NCI-H82 treated with DMSO at 0.1 percent for 48 hours (cell line): ENCODE measurements at regions not wholly inside any gene's neighbourhood (a gene's known extent, or its start where the extent isn't known, plus 50 kb on each side); places are given as distances from the start of the nearest gene placed in this dataset.
"Not testable (repeated sequence)": the region's sequence is repeated elsewhere in the genome, so short reads cannot be mapped to it uniquely, and the experiment has no call there.

Source experiments
- DNase-seq: peaks from one replicate; lab custom pipeline; 2025; ENCODE audit not compliant: unreplicated experiment; lab: John Stamatoyannopoulos, UW

DNA sequence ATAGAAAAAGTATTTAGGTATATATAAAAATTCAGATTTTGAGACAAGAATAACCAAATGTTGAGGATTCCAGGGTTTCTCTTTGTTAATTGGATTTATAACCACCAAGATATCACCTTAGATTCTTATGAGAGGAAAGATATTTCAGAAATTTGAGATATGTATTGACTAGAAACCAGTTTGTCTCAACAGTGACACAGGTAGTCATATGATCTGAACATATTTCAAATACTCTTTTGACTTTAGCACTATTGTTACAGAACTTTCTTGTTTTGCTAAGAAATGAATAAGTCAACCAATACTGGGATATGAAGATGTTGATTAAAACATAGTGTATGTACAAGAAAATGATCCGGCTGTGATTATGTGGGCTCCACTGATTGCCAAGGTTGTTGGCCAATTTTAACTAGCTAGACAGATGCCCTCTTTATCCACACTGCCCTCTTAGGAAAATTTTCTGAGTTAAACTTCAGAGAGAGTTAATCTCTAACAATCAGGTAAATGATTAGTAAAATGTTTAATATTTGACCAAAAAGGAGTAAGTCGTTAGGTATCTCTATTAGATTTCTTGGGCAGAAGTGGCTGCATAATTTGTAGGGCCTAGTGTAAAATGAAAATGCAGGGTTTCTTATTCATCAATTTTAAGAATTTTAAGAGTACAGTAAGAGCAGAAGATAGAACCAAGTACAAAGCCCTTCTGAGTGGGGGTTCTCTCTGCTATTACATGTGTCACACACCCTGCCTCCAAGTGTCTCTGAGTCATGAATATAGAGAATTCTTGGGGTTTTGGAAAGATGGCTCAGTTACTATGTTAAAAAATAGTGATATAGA, 376.0 kb downstream of the TFEC start:
- DNase-seq = no peak

DNA sequence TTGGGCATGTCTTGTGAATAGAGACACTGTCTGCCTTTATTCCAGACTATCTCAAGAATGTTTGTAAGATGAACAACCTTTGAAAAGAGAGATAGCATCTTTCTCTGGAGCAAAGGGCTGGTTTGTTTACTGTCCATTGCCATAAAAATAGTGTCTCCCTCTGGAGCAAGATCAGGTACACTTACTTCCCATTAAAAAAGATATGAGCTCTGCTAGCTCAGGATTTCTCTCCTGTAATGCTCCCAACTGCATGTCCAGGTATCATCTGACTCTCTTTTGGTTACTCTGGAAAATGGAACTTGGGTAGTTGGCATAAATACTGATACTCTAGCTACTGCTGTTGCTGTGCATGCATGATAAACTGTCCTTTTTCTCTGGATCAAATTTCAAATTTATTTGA, 381.1 kb downstream of the TFEC start:
- no peak for DNase-seq

DNA sequence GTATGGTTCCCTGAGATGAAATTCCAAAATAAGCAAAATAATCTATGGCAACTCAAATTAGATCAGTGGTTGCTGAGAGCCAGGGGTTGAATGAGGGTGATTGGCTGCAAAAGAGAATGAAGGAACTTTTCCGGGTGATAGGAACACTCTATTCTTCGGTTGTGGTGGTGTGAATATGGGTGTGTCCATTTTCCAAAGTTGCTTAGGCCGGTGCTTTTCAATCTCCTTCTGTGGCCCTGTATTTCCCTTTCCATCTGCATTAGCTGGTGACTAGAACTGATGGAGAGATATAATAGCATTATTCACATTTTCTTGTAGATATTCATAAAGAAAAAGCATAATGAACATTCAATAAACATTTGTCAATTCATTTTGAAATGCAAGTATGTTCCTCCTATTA, 382.9 kb downstream of the TFEC start:
- DNase-seq = no peak

DNA sequence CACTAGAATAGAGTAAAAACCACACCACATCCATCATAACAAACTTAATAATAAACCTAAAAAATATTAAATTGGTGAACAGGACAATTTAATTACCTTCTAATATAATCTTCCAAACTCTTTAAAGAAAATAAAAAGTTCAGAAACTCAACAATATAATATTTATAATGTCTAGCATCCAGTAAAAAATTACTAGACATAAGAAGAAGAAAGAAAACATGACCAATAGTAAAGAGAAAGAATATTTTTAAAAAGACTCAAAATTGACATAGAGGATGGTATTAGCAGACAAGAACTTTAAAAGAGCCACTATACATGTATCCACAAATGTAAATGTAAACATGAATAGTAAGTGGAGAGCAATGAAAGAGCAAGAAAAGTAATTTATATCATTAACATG, 388.4 kb downstream of the TFEC start:
- no peak for DNase-seq

DNA sequence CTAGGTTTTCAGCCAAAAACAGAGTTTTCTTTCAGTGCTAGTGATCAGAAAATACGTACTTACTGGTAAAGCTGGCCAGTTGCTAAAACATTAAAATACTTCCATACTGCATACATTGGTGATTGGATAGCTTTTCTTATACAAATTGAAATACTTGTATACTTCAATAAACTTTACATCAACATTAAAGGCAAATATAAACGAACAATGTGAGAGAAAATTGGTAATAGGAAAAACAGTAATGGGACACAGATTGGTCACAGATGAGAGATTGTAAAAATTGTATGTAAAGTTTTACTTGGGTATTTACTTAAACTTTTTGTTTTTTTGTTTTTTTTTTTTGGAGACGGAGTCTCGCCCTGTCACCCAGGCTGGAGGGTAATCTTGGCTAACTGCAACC, 391.7 kb downstream of the TFEC start:
- DNase-seq = no peak

DNA sequence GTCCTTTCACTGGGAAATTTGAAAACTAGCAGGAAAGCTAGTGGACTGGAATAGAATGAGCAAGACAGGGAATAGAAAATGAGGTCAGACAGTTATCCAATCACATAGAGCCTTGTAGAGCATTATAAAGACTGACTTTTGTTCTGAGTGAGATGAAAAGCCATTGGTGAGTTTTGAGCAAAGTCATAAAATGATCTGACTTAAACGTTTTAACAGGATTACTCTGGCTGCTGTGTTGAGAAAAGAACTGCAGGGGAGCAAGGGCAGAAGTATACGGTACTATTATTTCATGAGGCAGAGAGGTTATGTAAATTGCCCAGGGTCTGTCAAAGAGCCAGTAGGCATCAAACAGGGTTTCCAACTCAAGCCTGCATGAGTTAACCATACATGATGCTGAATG, 393.4 kb downstream of the TFEC start:
- no peak for DNase-seq

DNA sequence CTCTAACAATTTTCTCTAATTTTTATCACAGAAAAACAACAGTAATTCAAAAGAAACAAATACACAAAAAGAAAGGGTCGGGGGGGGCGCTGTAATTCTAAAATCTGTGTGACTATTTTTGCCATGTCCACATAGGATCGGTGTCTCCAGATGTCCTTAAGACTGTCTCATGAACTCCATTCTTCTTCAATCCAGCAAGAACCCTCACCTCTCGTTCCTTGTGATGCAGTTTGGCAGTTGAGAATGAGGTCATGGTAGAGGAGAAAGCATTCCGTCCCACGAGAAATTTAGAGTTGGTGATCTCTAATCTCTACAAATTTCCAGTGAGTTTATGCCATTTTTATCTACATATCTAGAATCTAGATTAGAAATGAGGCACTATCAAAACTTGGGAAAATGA, 394.7 kb downstream of the TFEC start:
- DNase-seq = no peak

DNA sequence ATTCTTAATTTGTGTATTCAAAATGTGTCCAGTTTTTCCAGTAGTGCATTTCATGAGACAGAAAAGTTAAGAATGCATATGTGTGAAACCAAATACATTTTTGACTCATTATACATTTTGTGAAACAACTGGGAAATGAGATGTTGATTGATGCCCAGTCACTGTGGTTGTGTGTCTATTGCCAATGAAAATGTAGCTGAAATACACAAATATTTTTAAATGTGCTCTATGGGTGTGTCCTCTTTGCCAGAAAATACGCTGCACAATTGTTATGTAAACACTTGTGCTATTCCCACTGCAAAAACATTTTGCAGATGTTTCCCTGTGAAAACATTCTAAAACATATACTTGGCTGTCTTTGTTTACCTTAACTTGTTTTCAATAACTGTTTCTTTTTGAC, 395.2 kb downstream of the TFEC start:
- DNase-seq = no peak

DNA sequence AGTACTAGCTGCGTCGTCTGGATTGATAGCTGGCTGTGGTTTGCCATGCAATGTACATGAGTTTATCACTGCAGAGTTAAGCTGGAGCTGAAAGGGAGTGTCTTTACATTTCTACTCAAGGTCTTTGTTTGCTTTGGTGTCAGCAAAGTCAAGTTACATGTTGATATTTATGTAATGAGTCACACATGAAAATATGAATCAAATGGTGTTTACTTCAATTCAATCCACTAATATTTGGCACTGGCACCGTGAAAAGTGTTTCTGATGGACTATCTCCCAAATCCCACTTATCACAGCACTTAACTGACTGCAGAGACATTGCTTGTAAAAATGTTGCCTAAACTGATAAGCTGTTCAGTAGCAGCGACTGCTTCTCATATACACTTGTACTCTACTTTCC, 395.9 kb downstream of the TFEC start:
- no peak for DNase-seq

DNA sequence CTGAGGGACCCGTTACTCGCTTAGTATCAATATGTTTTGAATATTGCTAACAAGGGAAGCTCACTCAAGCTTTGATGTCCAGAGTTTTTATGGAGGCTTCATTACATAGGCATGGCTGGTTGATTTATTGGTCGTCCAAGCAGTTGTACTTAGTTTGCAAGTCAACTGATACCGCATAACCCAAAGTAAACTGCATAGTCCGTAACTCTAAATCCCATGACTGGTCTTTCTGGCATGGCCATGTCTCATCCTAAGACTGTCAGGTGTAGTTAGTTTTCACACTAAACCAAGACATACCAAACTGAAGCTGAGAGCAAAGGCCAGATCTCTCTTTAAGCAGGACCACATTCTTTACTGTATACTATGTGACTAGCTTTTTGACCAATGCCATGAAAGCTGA, 397.9 kb downstream of the TFEC start:
- no peak for DNase-seq

DNA sequence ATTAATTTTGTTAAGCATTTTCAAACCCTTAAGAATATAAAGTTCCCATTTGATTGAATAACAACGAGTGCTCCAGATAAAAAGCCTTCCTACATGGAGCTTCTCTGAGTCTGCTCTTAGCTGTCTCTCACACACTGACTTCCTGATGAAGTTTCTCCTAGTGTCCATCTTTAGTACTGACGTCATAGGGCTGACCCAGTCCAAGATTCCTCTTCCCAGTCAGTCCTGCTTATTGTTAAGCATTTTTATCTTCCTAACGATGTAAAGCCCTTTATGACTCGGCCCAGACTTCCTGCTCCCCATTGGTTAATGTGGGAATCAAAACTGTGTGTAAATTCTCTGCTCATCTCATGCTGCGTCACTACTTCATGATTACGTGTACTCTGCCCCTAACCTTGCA, 398.8 kb downstream of the TFEC start:
- no peak for DNase-seq

DNA sequence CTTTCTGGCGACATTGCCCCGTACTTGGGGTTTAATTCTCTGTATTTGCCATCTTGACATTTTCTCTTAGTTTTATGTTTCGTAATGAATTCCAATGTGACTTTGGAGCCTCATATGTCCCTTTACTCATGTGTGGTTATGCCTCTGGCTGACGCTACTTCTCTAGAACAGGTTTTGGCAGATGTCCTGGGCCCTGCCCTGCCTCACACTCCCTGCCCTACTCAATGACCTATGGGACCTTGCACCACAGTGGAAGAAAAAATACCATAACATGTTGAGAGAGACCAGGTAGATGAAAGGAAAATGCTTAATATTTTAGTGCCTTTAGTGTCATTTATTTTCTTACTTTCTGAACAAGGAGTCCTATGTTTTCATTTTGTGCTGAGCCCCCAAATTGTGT, 400.5 kb downstream of the TFEC start:
- no peak for DNase-seq

DNA sequence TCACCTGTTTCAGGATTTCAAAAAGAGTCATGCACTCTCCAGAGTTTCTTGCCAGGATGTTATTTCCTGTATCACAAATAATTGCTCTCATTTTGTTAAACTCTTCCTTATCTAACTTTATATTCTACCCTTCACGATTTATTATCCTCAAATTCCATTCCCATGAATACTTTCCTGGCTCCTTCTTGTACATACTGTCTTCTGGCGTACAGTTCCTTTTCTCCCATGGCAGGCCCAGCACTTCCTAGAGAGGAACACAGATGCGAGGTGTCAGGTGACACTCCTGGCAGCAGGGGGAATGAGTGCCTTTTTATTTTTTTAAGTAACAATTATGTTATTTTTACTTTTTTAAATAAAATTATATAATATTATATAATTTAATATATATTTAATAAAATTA, 411.9 kb downstream of the TFEC start:
- DNase-seq = no peak

DNA sequence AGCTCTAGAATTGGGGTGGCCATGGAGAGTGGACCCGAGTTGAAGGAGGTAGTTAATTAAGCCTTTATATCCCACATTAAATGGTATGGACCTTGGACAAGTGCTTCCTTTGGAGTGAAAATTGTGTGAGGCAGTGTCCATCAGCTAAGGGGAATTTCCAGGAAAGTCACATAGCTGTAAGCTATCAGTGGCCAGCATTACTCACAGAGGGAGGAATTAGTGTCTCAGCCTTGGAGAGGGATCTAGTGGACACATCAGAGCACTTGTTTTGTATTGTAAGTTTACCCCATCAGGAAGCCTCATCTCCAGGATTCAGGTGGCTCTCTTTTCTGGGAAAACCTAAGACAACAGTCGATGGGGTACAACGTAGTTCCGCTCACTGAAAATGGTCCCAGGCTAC, 416.7 kb downstream of the TFEC start:
- no peak for DNase-seq

DNA sequence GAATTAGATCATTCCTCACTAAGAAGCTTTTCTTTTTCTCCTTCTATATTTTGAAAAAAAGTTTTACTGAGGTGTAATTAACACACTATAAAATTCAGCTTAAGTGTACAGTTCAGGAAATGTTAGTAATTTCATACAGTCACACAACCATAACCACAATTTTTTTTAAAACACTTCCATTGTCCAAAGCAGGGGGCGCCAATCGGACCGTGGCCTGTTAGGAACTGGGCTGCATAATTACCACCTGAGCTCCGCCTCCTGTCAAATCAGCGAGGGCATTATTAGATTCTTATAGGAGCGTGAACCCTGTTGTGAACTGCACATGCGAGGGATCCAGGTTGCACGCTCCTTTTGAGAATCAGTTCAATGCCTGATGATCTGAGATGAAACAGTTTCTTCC, 427.1 kb downstream of the TFEC start:
- no peak for DNase-seq

DNA sequence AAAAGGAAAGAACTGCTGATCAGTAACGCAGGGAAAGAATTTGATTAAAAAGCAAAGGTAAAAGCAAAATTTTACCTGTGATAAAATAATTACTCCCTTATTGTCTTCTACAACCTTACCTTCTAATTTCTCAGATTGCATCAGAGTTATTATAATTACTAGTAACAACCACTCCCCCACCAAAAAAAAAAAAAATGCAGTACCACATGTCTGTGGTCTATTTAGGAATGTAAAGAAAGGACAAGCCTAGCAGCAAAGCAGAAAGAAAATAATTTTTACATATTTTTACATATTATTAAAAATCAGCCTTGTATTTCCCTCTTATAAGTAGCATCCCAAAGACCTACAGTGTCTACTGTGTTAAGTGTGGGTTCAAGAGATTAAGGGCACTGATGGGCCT, 430.4 kb downstream of the TFEC start:
- DNase-seq = no peak

DNA sequence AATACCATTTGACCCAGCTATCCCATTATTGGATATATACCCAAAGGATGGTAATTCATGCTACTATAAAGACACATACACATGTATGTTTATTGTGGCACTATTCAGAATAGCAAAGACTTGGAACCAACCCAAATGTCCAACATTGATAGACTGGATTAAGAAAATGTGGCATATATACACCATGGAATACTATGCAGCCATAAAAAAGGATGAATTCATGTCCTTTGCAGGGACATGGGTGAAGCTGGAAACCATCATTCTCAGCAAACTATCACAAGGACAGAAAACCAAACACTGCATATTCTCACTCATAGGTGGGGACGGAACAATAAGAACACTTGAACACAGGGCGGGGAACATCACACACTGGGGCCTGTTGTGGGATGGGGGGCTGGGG, 431.4 kb downstream of the TFEC start:
- DNase-seq = not testable (repeated sequence)

DNA sequence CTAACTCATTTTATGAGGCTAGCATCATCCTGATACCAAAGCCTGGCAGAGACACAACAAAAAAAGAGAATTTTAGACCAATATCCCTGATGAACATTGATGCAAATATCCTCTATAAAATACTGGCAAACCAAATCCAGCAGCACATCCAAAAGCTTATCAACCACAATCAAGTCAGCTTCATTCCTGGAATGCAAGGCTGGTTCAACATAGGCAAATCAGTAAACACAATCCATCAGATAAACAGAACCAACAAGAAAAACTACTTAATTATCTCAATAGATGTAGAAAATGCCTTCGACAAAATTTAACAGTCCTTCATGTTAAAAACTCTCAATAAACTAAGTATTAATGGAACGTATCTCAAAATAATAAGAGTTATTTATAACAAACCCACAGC, 433.3 kb downstream of the TFEC start:
- DNase-seq = not testable (repeated sequence)

DNA sequence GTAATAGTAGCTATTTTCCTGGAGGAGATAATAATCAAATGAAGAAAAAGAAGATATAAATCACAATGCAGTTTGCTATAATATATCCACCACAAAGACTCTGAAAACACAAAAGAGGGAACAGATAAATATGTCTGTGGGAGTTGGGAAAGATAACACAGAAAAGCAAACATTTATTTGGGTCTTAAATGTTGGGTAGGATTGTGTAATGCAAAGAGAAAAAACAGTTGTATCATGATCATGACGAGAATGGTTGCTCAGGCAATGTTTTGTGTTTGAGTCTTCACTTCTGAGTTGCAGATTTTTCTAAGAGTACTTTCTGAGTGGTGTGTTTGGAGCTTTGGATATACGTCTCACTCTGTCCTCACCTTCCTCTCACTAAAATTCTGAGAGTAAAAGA, 437.5 kb downstream of the TFEC start:
- no peak for DNase-seq

DNA sequence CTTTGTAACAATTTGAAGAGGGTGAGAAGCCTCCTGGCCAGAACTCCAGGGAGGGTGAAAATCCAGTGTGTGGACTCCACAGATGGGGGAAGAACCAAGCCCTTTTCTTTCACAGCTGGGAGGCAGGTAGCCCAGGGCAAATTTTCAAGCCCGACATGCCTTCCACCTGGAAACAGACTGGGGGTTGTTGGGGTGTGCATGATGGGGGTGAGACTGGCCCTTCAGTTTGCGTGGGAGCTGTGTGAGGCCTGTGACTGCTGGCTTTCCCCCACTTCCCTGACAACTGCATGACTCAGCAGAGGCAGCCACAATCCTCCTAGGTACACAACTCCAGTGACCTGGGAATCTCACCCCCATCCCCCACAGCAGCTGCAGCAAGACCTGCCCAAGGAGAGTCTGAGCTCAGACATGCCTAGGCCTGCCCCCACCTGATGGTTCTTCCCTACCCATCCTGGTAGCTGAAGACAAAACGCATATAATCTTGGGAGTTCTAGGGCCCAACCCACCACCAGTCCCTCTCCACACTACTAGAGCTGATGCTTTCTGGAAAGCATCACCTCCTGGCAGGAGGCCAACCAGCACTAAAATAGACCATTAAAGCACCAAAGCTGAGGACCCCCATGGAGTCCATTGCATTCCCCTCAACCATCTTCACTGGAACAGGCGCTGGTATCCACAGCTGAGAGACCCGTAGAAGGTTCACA, 445.4 kb downstream of the TFEC start:
- no peak for DNase-seq

DNA sequence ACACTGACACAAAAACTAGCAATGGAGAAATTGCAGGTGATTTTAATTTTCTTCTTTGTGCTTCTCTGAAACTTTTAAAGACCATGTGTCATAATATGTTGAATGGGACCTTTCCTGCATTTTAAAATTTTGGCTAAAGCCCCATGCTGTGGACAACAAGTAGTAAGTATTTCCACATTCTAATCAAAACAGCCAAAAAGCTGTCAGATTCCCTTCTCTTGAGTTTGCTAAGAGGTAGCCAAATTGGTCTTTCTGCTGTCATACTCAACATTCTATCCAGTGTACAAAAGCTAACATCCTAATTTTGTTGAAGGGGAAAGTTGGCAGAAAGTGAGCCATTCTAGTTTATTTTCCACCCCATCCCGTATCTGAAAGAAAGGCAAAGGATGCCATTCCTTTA, 447.6 kb downstream of the TFEC start:
- DNase-seq = no peak

DNA sequence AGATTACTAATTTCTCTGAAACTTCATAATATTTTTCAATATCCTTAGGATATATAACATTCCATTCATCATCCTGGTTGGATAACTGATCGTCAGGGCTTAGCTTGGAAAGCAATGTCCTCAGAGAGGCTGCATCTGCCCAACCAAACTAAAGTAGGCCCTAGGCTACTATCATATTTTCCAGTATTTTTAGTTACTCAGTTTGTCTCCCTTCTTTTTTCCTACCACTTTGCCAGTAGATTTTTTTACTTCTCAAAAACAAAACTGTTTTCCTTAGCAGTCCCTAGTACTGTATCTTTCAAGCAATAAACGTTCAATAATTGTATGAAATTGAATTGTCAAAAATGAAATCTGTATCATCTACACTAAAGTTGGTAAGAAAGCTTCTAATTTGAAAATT, 452.0 kb downstream of the TFEC start:
- no peak for DNase-seq
